ENCODE measurements at regions not wholly inside any gene's neighbourhood (a gene's known extent, or its start where the extent isn't known, plus 50 kb on each side); places are given as distances from the start of the nearest gene placed in this dataset.

GRCh38 chr12:43099691-43100163 is 452.3 kb downstream of the ADAMTS20 start:
- H3K27ac ChIP-seq = no peak overlapping the region
- peaks cover 7% of the 10 kb centered on the region for H3K4me1 Mint-ChIP-seq

DNA sequence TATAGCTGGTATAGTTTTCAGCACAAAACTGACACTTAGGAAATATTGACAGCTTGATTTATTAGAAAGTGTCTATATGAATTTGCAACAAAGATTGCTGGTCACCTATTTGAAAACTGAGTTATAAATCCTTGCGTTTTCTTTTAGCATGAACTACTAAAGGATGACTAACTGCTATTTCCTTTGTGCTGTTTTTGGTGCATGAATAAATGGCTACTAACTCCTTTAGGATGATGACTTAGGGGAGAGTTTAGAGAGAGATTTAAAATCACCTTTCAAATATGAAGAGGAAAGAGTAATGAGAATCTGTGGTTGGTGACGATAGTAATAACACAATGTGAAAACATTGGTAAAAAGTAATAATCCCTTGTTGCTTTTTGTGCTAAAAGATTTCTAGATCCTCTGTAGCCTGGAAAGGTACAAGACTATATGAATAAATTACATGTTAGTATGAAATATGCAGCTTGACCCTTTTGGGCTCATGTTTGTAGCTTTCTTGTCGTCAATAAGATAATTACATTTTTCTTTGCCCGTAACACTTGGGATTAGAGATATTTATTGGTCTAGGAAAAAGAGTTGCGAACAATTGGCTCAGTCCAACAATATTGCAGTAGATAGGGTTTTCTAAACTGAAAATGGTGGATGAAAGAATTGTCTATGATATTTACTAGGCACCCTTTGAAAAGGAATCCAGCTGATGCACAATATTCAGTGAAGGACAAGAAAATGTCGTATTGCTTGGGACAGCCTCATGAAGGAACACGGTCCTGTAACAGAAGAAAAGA is 453.0 kb downstream of the ADAMTS20 start:
- TF ChIP-seq EZH2 (IDR thresholded peaks at IDR 0.05) (no peak), CTCF (IDR thresholded peaks at IDR 0.05) (no peak), EZH2phosphoT487 (IDR thresholded peaks at IDR 0.05) (no peak)
- H3F3A ChIP-seq (ENCODE audit: low read depth) = no peaks in the 10 kb centered on the region
- peaks cover 5% of the 10 kb centered on the region for H3K4me1 Mint-ChIP-seq
- H3K9me3 Mint-ChIP-seq = no peaks in the 10 kb centered on the region
- peaks cover 18% of the 10 kb centered on the region for H3K4me1 ChIP-seq
- no peaks in the 10 kb centered on the region for H3K36me3 Mint-ChIP-seq
- no peaks in the 10 kb centered on the region for H3K9me3 ChIP-seq (ENCODE audit: low read depth)
- H3K36me3 ChIP-seq = no peaks in the 10 kb centered on the region
- H3K4me2 ChIP-seq = no peak overlapping the region
- H2AFZ ChIP-seq (replicated peaks) = no peak overlapping the region
- no peaks in the 10 kb centered on the region for H4K20me1 ChIP-seq (ENCODE audit: low read depth)
- H3K27me3 ChIP-seq = no peaks in the 10 kb centered on the region
- no peak overlapping the region for H3K4me3 Mint-ChIP-seq
- H3K9ac ChIP-seq = no peak overlapping the region
- H3K4me3 ChIP-seq = no peak overlapping the region
- no peaks in the 10 kb centered on the region for H3K79me2 ChIP-seq (ENCODE audit: low read depth)
- H3K27ac ChIP-seq = no peak overlapping the region
- H3K27me3 Mint-ChIP-seq (ENCODE audit: insufficient read depth, low read depth) = peaks cover 2% of the 10 kb centered on the region
- no peak for DNase-seq (ENCODE audit: low spot score)
- no peak overlapping the region for H3K27ac Mint-ChIP-seq

More at GRCh38 chr12:43099691-43100163, 452.3 kb downstream of the ADAMTS20 start:
- Mint-ChIP-seq H3K9me3 (no peaks in the 10 kb centered on the region), H3K27me3 (ENCODE audit: insufficient read depth, low read depth) (peaks cover 2% of the 10 kb centered on the region), H3K36me3 (no peaks in the 10 kb centered on the region), H3K27ac (no peak overlapping the region), H3K4me3 (no peak overlapping the region)
- TF ChIP-seq EZH2phosphoT487 (IDR thresholded peaks at IDR 0.05) = no peak
- no peak for TF ChIP-seq CTCF (IDR thresholded peaks at IDR 0.05)
- TF ChIP-seq EZH2 (IDR thresholded peaks at IDR 0.05) = no peak
- Histone ChIP-seq H3K4me3 (no peak overlapping the region), H3K9ac (no peak overlapping the region), H3K79me2 (ENCODE audit: low read depth) (no peaks in the 10 kb centered on the region), H3K36me3 (no peaks in the 10 kb centered on the region), H3K9me3 (ENCODE audit: low read depth) (no peaks in the 10 kb centered on the region), H3F3A (ENCODE audit: low read depth) (no peaks in the 10 kb centered on the region), H3K27me3 (no peaks in the 10 kb centered on the region), H4K20me1 (ENCODE audit: low read depth) (no peaks in the 10 kb centered on the region), H3K4me2 (no peak overlapping the region), H2AFZ (replicated peaks) (no peak overlapping the region), H3K4me1 (peaks cover 26% of the 10 kb centered on the region)
- DNase-seq (ENCODE audit: low spot score) = no peak

GRCh38 chr12:43098071-43098470 is 453.9 kb downstream of the ADAMTS20 start:
- Histone ChIP-seq H3K9ac (no peak overlapping the region), H3K36me3 (no peaks in the 10 kb centered on the region), H3K4me1 (peaks cover 12% of the 10 kb centered on the region), H3F3A (ENCODE audit: low read depth) (no peaks in the 10 kb centered on the region), H3K4me2 (no peak overlapping the region), H3K27ac (no peak overlapping the region), H3K27me3 (no peaks in the 10 kb centered on the region), H3K9me3 (ENCODE audit: low read depth) (no peaks in the 10 kb centered on the region), H2AFZ (replicated peaks) (no peak overlapping the region), H3K4me3 (no peak overlapping the region), H4K20me1 (ENCODE audit: low read depth) (no peaks in the 10 kb centered on the region), H3K79me2 (ENCODE audit: low read depth) (no peaks in the 10 kb centered on the region)
- Mint-ChIP-seq H3K4me1 (peaks cover 5% of the 10 kb centered on the region), H3K9me3 (no peaks in the 10 kb centered on the region), H3K4me3 (no peak overlapping the region), H3K27me3 (ENCODE audit: insufficient read depth, low read depth) (peaks cover 2% of the 10 kb centered on the region), H3K36me3 (no peaks in the 10 kb centered on the region), H3K27ac (no peak overlapping the region)
- DNase-seq (ENCODE audit: low spot score) = no peak
- TF ChIP-seq CTCF (IDR thresholded peaks at IDR 0.05) = no peak
- no peak for TF ChIP-seq EZH2 (IDR thresholded peaks at IDR 0.05)
- TF ChIP-seq EZH2phosphoT487 (IDR thresholded peaks at IDR 0.05) = no peak
